ENCODE measurements at regions not wholly inside any gene's neighbourhood (a gene's known extent, or its start where the extent isn't known, plus 50 kb on each side); places are given as distances from the start of the nearest gene placed in this dataset.

- no peak for TF ChIP-seq EZH2 (IDR thresholded peaks at IDR 0.05; ENCODE audit: insufficient read depth, poor library complexity, severe bottlenecking)
- no peak for TF ChIP-seq EZH2phosphoT487 (IDR thresholded peaks at IDR 0.05; ENCODE audit: insufficient read depth, low read depth)
Measured at GRCh38 chr9:36780186-36780585, 207.5 kb downstream of the MELK start.
